HCT116 (cell line): ENCODE measurements at regions not wholly inside any gene's neighbourhood (a gene's known extent, or its start where the extent isn't known, plus 50 kb on each side); places are given as distances from the start of the nearest gene placed in this dataset.

Experiments
- ATAC-seq: fragments of 200-7000 bp; cut with Tn5 transposase; 2 replicates; pipeline ENCODE4 v1.9.1; 2020; ENCODE audit warnings: mild to moderate bottlenecking, moderate library complexity
- BruUV-seq: library from RNA; stranded (reverse); fragments of 400-500 nt; replicated peaks from 2 replicates; lab custom pipeline; 2021; lab: Mats Ljungman, UMichigan
- CTCF ChIA-PET: fragments of 300-600 bp; sonication (Branson Sonifier 250); formaldehyde crosslinking; loops from one replicate; lab custom pipeline; 2021; ENCODE audit warnings: antibody characterized with exemption; lab: Charles Lee
- POLR2A ChIA-PET: fragments of 300-600, 350-600 bp; sonication (Branson Sonifier 250); formaldehyde crosslinking; loops from one replicate; lab custom pipeline; 2021; ENCODE audit warnings: antibody characterized with exemption; lab: Charles Lee
- RAD21 ChIA-PET, 2 experiments: fragments of 300-600 bp; sonication (Branson Sonifier 250); formaldehyde crosslinking; loops; one replicate each; lab custom pipeline; 2023; ENCODE audit warnings: low total read pairs in 2 of 2; ENCODE audit not compliant: uncharacterized antibody in 2 of 2, unreplicated experiment in 2 of 2, low non-redundant PET in 1 of 2; lab: Charles Lee
- DNase-seq: peaks from one replicate; pipeline ENCODE4 v3.0.0-alpha.2; 2010; ENCODE audit warnings: low read depth, low spot score
- H2AFZ ChIP-seq: fragments of 200-600 bp; shearing (Covaris generic), sonication (generic); 2 replicates; pipeline ENCODE4 v1.6.1; 2017; ENCODE audit warnings: low read depth, mixed run types, mixed read lengths, antibody characterized with exemption, low read length; ENCODE audit not compliant: poor library complexity, severe bottlenecking
- H3K27ac ChIP-seq: 2 replicates; pipeline ENCODE4 v1.5.1; 2012; ENCODE audit warnings: low read depth, low read length
- H3K27me3 ChIP-seq: fragments of 200-600 bp; sonication (generic); 2 replicates; pipeline ENCODE4 v1.6.1; 2016; ENCODE audit warnings: mixed run types, low read length, mixed read lengths; ENCODE audit not compliant: insufficient read depth
- H3K36me3 ChIP-seq, 2 experiments: fragments of 200-500 bp in 1 of 2; fragments of 200-600 bp in 1 of 2; sonication (Bioruptor generic) in 1 of 2; sonication (generic) in 1 of 2; 2 replicates each; pipeline versions ENCODE4 v1.5.1 to v1.6.1; 2014 to 2016; ENCODE audit warnings: low read length in 2 of 2, inconsistent platforms in 1 of 2, mixed read lengths in 1 of 2, mixed run types in 1 of 2; ENCODE audit not compliant: insufficient read depth in 2 of 2, control insufficient read depth in 1 of 2
- H3K4me1 ChIP-seq, 2 experiments: fragments of 200-600 bp in 1 of 2; sonication (generic) in 1 of 2; 2 replicates each; pipeline versions ENCODE4 v1.5.1 to v1.6.1; 2012 to 2017; ENCODE audit warnings: low read length in 2 of 2, inconsistent platforms in 1 of 2, mild to moderate bottlenecking in 1 of 2, mixed read lengths in 1 of 2, mixed run types in 1 of 2, moderate library complexity in 1 of 2; ENCODE audit not compliant: insufficient read depth in 2 of 2, control insufficient read depth in 1 of 2
- H3K4me2 ChIP-seq: fragments of 200-600 bp; sonication (generic); 2 replicates; pipeline ENCODE4 v1.6.1; 2017; ENCODE audit warnings: mixed run types, low read length, mixed read lengths
- H3K4me3 ChIP-seq, 2 experiments: fragments of 200-600 bp in 1 of 2; sonication (generic) in 1 of 2; replicated peaks in 1 of 2; 2 replicates each; pipeline ENCODE4 v1.5.1; 2011 to 2016; ENCODE audit warnings: low read length in 2 of 2, control low read depth in 1 of 2, low read depth in 1 of 2, mild to moderate bottlenecking in 1 of 2, mixed read lengths in 1 of 2, mixed run types in 1 of 2
- H3K79me2 ChIP-seq: fragments of 200-600 bp; sonication (generic); 2 replicates; pipeline ENCODE4 v1.6.1; 2017; ENCODE audit warnings: mild to moderate bottlenecking, mixed run types, low read length, moderate library complexity, mixed read lengths; ENCODE audit not compliant: insufficient read depth
- H3K9ac ChIP-seq: fragments of 200-600 bp; sonication (generic); 2 replicates; pipeline ENCODE4 v1.6.1; 2016; ENCODE audit warnings: low read length, mixed read lengths
- H3K9me2 ChIP-seq: fragments of 200-600 bp; sonication (generic), shearing (Covaris generic); 2 replicates; pipeline ENCODE4 v1.6.1; 2017; ENCODE audit warnings: mixed run types, mild to moderate bottlenecking, moderate library complexity; ENCODE audit not compliant: insufficient read depth
- H3K9me3 ChIP-seq, 2 experiments: fragments of 200-500 bp in 1 of 2; fragments of 200-600 bp in 1 of 2; sonication (Bioruptor generic) in 1 of 2; sonication (generic) in 1 of 2; 2 replicates each; pipeline ENCODE4 v1.6.1; 2014 to 2017; ENCODE audit warnings: low read length in 2 of 2, mixed read lengths in 2 of 2, inconsistent platforms in 1 of 2, low read depth in 1 of 2, mild to moderate bottlenecking in 1 of 2, mixed run types in 1 of 2, moderate library complexity in 1 of 2; ENCODE audit not compliant: control insufficient read depth in 1 of 2, insufficient read depth in 1 of 2
- H4K20me1 ChIP-seq: fragments of 200-600 bp; sonication (generic), shearing (Covaris generic); 2 replicates; pipeline ENCODE4 v1.6.1; 2017; ENCODE audit warnings: mixed run types, mild to moderate bottlenecking, moderate library complexity; ENCODE audit not compliant: insufficient read depth
- ATF3 ChIP-seq: IDR thresholded peaks from 2 replicates; pipeline ENCODE4 v1.6.1; 2012
- CEBPB ChIP-seq: IDR thresholded peaks from 2 replicates; pipeline ENCODE4 v1.6.1; 2012; ENCODE audit warnings: low read depth
- ELF1 ChIP-seq: IDR thresholded peaks from 2 replicates; pipeline ENCODE4 v1.6.1; 2012; ENCODE audit warnings: low read depth, borderline replicate concordance
- EZH2phosphoT487 ChIP-seq: fragments of 200-600 bp; IDR thresholded peaks from 2 replicates; pipeline ENCODE4 v1.6.1; 2018; ENCODE audit warnings: antibody characterized with exemption, borderline replicate concordance
- FOSL1 ChIP-seq: IDR thresholded peaks from 2 replicates; pipeline ENCODE4 v1.6.1; 2012; ENCODE audit warnings: low read depth
- MAX ChIP-seq: IDR thresholded peaks from 2 replicates; pipeline ENCODE4 v1.6.1; 2012
- POLR2A ChIP-seq: IDR thresholded peaks from 2 replicates; pipeline ENCODE4 v1.7.0; 2011; ENCODE audit warnings: borderline replicate concordance; ENCODE audit not compliant: insufficient read depth, insufficient read length; ENCODE audit errors: extremely low read depth
- RAD21 ChIP-seq: IDR thresholded peaks from 2 replicates; pipeline ENCODE4 v1.6.1; 2012; ENCODE audit warnings: low read depth, mild to moderate bottlenecking
- SRF ChIP-seq: IDR thresholded peaks from 2 replicates; pipeline ENCODE4 v1.6.1; 2012; ENCODE audit warnings: low read depth
- TCF7L2 ChIP-seq: IDR thresholded peaks from 2 replicates; pipeline ENCODE4 v1.7.0; 2011; ENCODE audit warnings: borderline replicate concordance, inconsistent platforms; ENCODE audit not compliant: insufficient read depth, insufficient read length; ENCODE audit errors: extremely low read depth
- ZNF274 ChIP-seq: fragments of 200-500 bp; sonication (Bioruptor generic); IDR thresholded peaks from 2 replicates; pipeline ENCODE4 v1.6.1; 2014; ENCODE audit warnings: mild to moderate bottlenecking, low read depth, low read length, inconsistent platforms
- intact Hi-C: fragments of 100-400 bp; cut with micrococcal nuclease; formaldehyde crosslinking; loops from 2 replicates; pipeline ENCODE4 v1.10.0; 2022
- TF ChIP-seq, protein P1 (sequence below), 3 experiments: fragments of 200-600 bp in 1 of 3; sonication (generic) in 1 of 3; IDR thresholded peaks in 2 of 3; conservative IDR thresholded peaks in 1 of 3; 2 replicates each; pipeline ENCODE4 v1.5.1; 2012 to 2017; ENCODE audit warnings: low read depth in 2 of 3, low read length in 2 of 3, antibody characterized with exemption in 1 of 3, borderline replicate concordance in 1 of 3, control low read depth in 1 of 3, mild to moderate bottlenecking in 1 of 3, mixed read lengths in 1 of 3, mixed run types in 1 of 3, moderate library complexity in 1 of 3; ENCODE audit not compliant: insufficient read depth in 1 of 3

- TF ChIP-seq, protein P1, sequence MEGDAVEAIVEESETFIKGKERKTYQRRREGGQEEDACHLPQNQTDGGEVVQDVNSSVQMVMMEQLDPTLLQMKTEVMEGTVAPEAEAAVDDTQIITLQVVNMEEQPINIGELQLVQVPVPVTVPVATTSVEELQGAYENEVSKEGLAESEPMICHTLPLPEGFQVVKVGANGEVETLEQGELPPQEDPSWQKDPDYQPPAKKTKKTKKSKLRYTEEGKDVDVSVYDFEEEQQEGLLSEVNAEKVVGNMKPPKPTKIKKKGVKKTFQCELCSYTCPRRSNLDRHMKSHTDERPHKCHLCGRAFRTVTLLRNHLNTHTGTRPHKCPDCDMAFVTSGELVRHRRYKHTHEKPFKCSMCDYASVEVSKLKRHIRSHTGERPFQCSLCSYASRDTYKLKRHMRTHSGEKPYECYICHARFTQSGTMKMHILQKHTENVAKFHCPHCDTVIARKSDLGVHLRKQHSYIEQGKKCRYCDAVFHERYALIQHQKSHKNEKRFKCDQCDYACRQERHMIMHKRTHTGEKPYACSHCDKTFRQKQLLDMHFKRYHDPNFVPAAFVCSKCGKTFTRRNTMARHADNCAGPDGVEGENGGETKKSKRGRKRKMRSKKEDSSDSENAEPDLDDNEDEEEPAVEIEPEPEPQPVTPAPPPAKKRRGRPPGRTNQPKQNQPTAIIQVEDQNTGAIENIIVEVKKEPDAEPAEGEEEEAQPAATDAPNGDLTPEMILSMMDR (IDR thresholded peaks at IDR 0.05 in 2 of 3, conservative IDR thresholded peaks at IDR 0.05 in 1 of 3; ENCODE audit: borderline replicate concordance in 1 of 3, insufficient read depth in 1 of 3, low read depth in 2 of 3, low read length in 2 of 3): no peak
- TF ChIP-seq SRF: no peak
- TF ChIP-seq POLR2A: no peak
- TF ChIP-seq ELF1: no peak
- TF ChIP-seq CEBPB: no peak
- TF ChIP-seq TCF7L2: no peak
- no peak for TF ChIP-seq FOSL1
- no peak for TF ChIP-seq MAX
These were observed 849.4 kb downstream of the DACH1 start (continued) for GRCh38 chr13:71017607-71018006.

DNA sequence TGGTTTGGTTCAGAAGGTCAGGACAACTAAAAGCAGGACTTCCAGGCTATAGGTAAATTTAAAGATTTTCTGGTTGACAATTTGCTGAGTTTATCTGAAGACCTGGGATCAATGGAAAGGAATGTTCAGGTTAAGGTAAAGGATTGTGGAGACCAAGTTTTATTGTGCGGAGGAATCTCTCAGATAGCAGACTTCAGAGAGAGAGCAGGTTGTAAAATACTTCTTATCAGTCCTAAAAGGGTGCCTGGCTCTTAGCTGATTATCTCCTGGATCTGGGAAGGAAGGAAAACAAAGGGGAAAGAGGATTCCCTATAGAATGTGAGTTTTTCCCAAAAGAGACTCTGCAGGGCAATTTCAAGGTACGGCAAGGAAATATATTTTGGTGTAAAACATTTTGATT, 851.5 kb downstream of the DACH1 start:
- H3K27ac ChIP-seq: no peak overlapping the region
- H4K20me1 ChIP-seq: no peaks in the 10 kb centered on the region
- H2AFZ ChIP-seq: no peak overlapping the region
- ChIA-PET CTCF (no interaction called here), RAD21 (no interaction called here), POLR2A (no interaction called here)
- no peaks in the 10 kb centered on the region for H3K4me1 ChIP-seq
- no peaks in the 10 kb centered on the region for H3K79me2 ChIP-seq
- no peaks in the 10 kb centered on the region for H3K36me3 ChIP-seq
- H3K9me2 ChIP-seq: no peaks in the 10 kb centered on the region
- H3K4me3 ChIP-seq: no peak overlapping the region
- TF ChIP-seq ELF1 (no peak), TCF7L2 (no peak), EZH2phosphoT487 (no peak), ZNF274 (no peak), FOSL1 (no peak), ATF3 (no peak), RAD21 (no peak)
- H3K9ac ChIP-seq: no peak overlapping the region
- no peak overlapping the region for H3K4me2 ChIP-seq
- intact Hi-C loops: no loop called here
- H3K27me3 ChIP-seq: no peaks in the 10 kb centered on the region
- H3K9me3 ChIP-seq: no peaks in the 10 kb centered on the region
- BruUV-seq: no TSS peak
- DNase-seq: no peak
- no peak for ATAC-seq
